HL-60/S4 treated with retinoic acid at 250 ng/mL for 4 days and 3 days (cell line): ENCODE measurements at regions not wholly inside any gene's neighbourhood (a gene's known extent, or its start where the extent isn't known, plus 50 kb on each side); places are given as distances from the start of the nearest gene placed in this dataset.

Experiments
- in situ Hi-C: fragments of 300-500 bp; cut with MboI; formaldehyde crosslinking; loops from 2 replicates; pipeline ENCODE4 v1.7.0; 2022; ENCODE audit warnings: low sequenced_read_pairs

- in situ Hi-C loops: loop anchor here (25.0 kb wide), 1 partner anchor 123 kb away; no protein-coding TSS in a partner anchor
Observed at GRCh38 chr4:38189445-38189844, 229.2 kb downstream of the PTTG2 start.

- in situ Hi-C loops: loop anchor here (25.0 kb wide), 1 partner anchor 122 kb away; no protein-coding TSS in a partner anchor
Observed at GRCh38 chr4:38190717-38191178, 230.6 kb downstream of the PTTG2 start.

GRCh38 chr4:38192516-38192915 lies 232.3 kb downstream of the PTTG2 start:
- in situ Hi-C loops: loop anchor here (25.0 kb wide), 1 partner anchor 120 kb away; no protein-coding TSS in a partner anchor

GRCh38 chr4:38193236-38193863 lies 233.2 kb downstream of the PTTG2 start:
- in situ Hi-C loops: loop anchor here (25.0 kb wide), 1 partner anchor 119 kb away; no protein-coding TSS in a partner anchor

DNA sequence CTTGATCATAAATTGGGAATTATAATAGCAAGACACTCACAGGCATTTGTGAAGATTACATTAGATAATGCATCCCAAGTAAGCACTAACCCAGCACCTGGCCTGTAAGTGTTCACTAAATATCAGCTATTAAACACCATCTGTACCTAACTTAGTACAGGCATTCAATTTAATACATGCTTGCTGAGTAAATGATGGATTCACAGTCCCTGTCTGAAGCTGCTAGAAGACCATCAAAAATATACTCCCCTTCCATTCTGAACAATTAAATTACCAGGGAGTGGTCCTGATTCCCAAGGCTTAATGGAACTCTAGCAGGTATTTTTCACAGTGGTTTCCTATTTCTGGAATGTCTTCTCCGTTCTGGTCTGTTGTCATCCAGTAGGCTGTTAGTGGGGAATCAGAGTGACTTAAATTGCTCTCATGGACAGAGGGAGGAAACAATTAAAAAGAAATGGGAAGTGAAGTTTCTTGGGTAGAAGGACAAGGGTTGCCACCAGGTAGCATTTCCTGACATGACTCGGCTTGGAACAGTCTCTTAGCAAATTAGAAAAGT lies 233.9 kb downstream of the PTTG2 start:
- in situ Hi-C loops: loop anchor here (25.0 kb wide), 1 partner anchor 118 kb away; no protein-coding TSS in a partner anchor

DNA sequence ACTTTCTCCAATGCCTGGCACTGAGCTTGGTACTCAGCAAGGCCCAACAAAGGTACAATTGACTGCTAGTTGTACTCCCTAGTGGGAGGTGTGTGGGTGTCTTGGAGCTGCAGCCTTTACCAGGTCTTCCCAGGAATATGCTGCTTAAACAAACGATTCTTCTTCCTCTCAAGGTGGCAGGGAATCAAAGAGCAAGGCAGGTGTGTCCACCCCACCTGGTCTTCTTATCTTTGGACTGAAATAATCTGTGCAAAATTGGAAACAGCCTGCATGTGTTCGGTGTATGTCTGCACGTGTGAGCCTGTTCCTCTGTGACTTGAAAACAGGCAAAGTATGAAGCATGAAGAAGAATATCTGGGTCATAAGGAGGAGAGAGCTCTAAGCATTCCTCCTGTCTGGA lies 235.3 kb downstream of the PTTG2 start:
- in situ Hi-C loops: loop anchor here (25.0 kb wide), 1 partner anchor 117 kb away; no protein-coding TSS in a partner anchor

DNA sequence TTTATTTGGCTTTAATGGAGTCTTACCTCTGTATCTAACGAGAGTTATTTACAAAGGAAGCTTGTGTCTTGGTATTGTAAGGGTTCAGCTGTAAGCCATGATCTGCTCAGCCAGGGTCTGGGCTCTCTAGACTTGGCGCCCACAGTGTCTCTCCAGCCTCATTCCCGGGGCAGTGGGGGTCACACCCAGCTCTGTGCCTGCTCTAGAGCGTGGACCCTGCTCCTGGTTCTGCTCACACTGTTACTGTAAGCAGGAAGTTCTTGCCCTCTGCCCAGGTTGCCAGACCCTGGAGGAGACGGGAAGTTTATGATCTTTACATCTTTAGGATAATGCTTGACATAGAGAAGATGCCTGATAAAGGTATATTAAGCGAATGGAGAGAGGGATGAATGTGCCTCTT lies 235.7 kb downstream of the PTTG2 start:
- in situ Hi-C loops: loop anchor here (25.0 kb wide), 1 partner anchor 116 kb away; no protein-coding TSS in a partner anchor

DNA sequence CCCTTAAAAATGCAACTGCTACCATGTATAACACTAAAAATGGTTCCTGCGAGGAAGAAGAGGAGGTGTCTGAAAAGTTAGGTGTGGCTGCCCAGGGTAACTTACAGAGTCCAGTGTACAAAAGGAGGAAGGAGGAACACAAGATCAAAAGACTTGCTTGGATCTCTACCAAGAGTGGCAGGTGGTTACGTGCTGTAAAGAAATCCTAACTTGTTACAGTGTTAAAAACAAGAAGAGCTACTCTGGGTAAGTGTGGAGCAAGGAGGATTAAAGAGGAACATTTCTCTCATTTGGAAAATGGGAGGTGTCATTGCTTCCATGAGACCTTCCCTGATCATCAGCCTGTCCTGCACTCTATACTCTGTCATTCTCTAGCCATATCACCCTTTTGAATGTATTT lies 242.0 kb downstream of the PTTG2 start:
- in situ Hi-C loops: no loop called here

DNA sequence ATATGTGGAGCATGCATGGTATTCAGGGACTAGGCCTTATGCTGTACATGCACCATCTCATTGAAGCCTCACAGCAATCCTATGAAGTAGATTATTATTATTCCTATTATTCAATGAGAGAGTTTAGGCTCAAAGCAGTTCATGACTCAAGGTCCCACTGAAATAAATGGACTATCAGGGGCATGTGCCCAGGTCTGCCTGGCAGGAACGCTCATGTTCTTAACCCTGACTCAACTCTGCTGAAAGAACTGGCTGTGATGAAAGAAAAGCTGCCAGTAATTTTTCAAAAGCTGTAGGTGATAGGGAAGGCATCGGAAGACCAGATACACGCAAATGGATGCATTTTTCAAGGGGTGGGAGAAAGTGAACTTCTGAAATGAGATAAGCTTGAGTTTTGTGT lies 243.4 kb downstream of the PTTG2 start:
- in situ Hi-C loops: no loop called here

- in situ Hi-C loops: no loop called here
Observed at GRCh38 chr4:38204339-38205035, 244.3 kb downstream of the PTTG2 start.

- in situ Hi-C loops: no loop called here
Observed at GRCh38 chr4:38205261-38205660, 245.1 kb downstream of the PTTG2 start.

GRCh38 chr4:38207110-38207457 lies 246.9 kb downstream of the PTTG2 start:
- in situ Hi-C loops: no loop called here

GRCh38 chr4:38209654-38210053 lies 249.5 kb downstream of the PTTG2 start:
- in situ Hi-C loops: no loop called here

DNA sequence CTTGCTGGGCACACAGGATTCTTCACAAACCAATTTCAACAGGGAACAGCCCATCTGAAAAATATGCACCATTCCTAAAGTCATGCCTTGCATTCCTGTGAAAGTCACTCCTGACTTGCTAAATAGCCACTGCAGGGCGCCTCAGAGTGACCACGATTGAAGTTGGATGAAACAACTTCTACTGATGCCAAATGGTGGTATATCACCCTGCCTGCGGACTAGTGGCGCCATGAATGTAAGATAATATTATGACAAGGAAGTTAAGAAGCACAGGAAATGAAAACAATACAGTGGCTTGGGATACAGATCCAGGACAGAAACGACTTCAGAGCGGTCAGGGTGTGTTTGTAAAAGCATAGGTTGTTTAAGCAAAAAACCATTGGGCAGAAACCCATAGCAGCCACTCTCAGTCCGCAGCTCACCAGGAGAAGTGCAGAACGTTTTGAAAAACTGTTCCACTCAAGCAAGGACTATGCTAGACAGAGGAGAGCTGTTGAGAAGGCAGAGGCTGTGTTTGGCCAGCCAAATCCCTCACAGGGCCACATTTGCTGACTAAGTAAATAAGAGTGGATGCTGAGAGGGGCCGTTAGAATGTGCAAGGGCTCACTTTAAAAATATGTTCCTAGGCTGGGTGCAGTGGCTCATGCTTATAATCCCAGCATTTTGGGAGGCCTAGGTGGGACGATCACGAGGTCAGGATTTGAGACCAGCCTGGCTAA lies 250.4 kb downstream of the PTTG2 start:
- in situ Hi-C loops: no loop called here

DNA sequence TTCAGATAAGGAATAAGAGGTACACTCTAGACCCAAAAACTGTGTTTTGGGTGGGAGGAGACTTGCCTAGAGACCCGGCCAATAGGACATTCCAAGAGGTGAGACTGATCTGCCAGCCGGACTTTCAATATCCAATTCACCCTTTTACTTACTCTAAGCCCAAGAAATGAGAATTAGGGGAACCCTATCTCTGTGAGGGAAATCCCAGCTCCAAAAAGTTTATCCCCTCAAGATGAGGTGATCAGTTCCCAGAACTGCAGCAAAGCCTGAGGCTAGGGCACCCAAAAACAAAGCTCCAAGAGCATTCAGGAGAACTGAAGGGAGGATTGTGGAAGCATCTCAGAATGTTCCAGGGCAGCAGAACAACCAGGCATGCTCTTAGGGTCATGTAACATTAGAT lies 251.7 kb downstream of the PTTG2 start:
- in situ Hi-C loops: no loop called here

- in situ Hi-C loops: no loop called here
Observed at GRCh38 chr4:38213083-38213805, 253.0 kb downstream of the PTTG2 start.

DNA sequence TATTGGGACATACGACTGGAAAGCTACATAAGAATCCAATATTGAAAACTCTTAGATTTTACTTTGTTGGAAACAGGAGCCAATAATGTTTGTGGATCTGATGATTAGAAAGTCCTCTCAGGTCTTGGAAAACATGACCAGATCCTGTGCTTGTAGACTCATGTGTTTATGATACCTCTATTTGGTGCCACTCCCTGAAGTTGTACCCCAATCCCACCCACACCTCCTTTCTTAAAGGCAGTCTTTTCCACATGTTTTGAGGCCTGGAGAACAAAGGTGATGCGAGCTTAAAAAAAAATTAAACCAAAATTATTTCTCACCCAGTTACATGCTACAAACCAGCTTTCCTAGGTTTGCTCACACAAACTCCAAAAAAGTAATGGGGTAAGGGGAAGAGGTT lies 262.7 kb downstream of the PTTG2 start:
- in situ Hi-C loops: no loop called here

DNA sequence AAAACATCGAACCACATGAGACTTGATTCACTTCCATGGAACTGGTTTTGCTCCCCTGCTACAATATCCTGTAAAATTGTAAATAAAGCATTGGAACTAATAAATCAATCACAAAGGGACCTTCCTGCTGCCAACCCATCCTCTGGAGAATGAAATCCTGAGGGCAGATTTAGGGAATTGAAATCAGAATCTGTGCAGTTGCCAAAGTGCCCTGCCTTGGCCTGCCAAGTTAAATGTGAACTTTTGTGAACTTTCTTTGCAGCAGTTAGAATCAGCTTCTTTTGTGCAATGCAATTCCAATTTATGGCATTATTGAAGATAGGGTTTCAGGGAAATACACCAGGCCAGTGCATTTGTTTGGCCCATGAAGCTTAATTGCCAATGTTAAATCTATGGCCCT lies 263.1 kb downstream of the PTTG2 start:
- in situ Hi-C loops: no loop called here

DNA sequence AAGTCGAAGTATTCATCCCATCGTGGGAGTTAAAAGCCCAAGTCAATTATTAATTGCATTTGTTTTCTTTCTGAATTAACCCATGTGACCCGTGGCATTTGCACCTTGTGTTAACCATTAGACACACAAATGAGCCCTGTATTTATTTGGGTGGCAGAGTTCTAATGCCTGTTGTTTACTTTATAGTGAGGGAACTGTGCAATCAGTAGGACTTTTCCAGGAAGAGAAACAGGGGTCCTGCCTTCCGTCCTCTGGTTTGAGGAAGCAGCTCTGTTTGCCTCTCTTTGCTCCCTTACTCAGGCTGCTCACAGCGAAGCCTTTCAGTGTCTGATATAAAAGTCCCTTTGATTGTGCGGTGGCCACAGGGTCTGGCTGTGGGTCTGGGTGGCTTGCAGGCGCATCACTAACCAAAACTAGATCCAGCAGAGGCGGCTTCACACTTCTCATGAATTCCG lies 263.6 kb downstream of the PTTG2 start:
- in situ Hi-C loops: no loop called here

GRCh38 chr4:38224850-38225249 lies 264.7 kb downstream of the PTTG2 start:
- in situ Hi-C loops: no loop called here

DNA sequence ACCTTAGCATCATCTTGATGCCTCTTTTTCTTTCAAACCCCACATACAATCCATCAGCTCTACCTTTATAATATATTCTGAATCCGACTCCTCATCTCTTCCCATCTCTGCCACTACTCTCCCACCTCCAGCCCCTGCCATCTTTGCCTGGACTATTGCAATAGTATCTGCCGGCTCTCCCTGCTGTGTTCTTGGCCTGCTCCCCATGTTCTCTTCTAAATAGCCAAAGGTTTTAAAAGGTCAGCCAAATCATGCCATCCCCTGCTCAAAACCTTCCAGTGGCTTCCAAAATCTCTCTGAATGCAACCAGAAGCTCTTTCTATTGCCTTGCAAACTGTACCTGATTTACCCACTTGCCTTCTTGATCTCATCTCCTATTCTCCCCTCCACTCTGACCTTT lies 266.0 kb downstream of the PTTG2 start:
- in situ Hi-C loops: no loop called here
